GM23338 (cell line): ENCODE measurements at regions not wholly inside any gene's neighbourhood (a gene's known extent, or its start where the extent isn't known, plus 50 kb on each side); places are given as distances from the start of the nearest gene placed in this dataset.

Experiments
- ATAC-seq: fragments of 200-7000 bp; cut with Tn5 transposase; 3 replicates; pipeline ENCODE4 v1.9.1; 2020
- DNase-seq: peaks from one replicate; pipeline ENCODE4 v3.0.0-alpha.2; 2015; ENCODE audit warnings: low spot score
- H2AFZ ChIP-seq: fragments of 200-600 bp; sonication (generic); 2 replicates; pipeline ENCODE4 v1.8.0; 2016; ENCODE audit warnings: antibody characterized with exemption, mild to moderate bottlenecking, moderate library complexity
- H3F3A ChIP-seq: fragments of 200-600 bp; sonication (generic); replicated peaks from 2 replicates; pipeline ENCODE4 v1.8.0; 2017; ENCODE audit warnings: antibody characterized with exemption, mixed run types, low read depth
- H3K27ac ChIP-seq: fragments of 200-600 bp; sonication (generic); 2 replicates; pipeline ENCODE4 v1.6.1; 2016; ENCODE audit warnings: low read depth
- H3K27me3 ChIP-seq: fragments of 200-600 bp; sonication (generic); 2 replicates; pipeline ENCODE4 v1.8.0; 2016; ENCODE audit warnings: mild to moderate bottlenecking, mixed run types, moderate library complexity; ENCODE audit not compliant: insufficient read depth
- H3K36me3 ChIP-seq: fragments of 200-600 bp; sonication (generic); 2 replicates; pipeline ENCODE4 v1.8.0; 2016; ENCODE audit warnings: mild to moderate bottlenecking; ENCODE audit not compliant: insufficient read depth
- H3K4me1 ChIP-seq: fragments of 200-600 bp; sonication (generic); 2 replicates; pipeline ENCODE4 v1.8.0; 2016; ENCODE audit warnings: mild to moderate bottlenecking, moderate library complexity; ENCODE audit not compliant: insufficient read depth
- H3K4me2 ChIP-seq: fragments of 200-600 bp; sonication (generic); 2 replicates; pipeline ENCODE4 v1.7.1; 2017; ENCODE audit warnings: mixed run types
- H3K4me3 ChIP-seq: fragments of 200-600 bp; sonication (generic); 2 replicates; pipeline ENCODE4 v1.6.1; 2016; ENCODE audit warnings: mixed run types
- H3K79me2 ChIP-seq: fragments of 200-600 bp; sonication (generic); replicated peaks from 2 replicates; pipeline ENCODE4 v1.8.0; 2017; ENCODE audit warnings: mild to moderate bottlenecking; ENCODE audit not compliant: insufficient read depth
- H3K9me2 ChIP-seq: fragments of 200-600 bp; sonication (generic); 2 replicates; pipeline ENCODE4 v1.8.0; 2017; ENCODE audit not compliant: insufficient read depth
- H4K20me1 ChIP-seq: fragments of 200-600 bp; sonication (generic); replicated peaks from 2 replicates; pipeline ENCODE4 v1.8.0; 2017; ENCODE audit warnings: mild to moderate bottlenecking; ENCODE audit not compliant: insufficient read depth
- H3K27ac Mint-ChIP-seq: 2 replicates; pipeline ENCODE4 v1.8.0; 2020; ENCODE audit warnings: inconsistent platforms, mild to moderate bottlenecking, moderate library complexity, mixed read lengths
- H3K27me3 Mint-ChIP-seq: 3 replicates; pipeline ENCODE4 v1.8.0; 2022; ENCODE audit warnings: low read depth, mild to moderate bottlenecking, moderate library complexity, mixed read lengths, inconsistent platforms; ENCODE audit not compliant: insufficient read depth, poor library complexity
- H3K36me3 Mint-ChIP-seq: 3 replicates; pipeline ENCODE4 v1.8.0; 2021; ENCODE audit warnings: low read depth, mild to moderate bottlenecking, inconsistent platforms, moderate library complexity, mixed read lengths
- H3K4me1 Mint-ChIP-seq: 3 replicates; pipeline ENCODE4 v1.8.0; 2020; ENCODE audit warnings: mild to moderate bottlenecking, inconsistent platforms, mixed read lengths
- H3K4me3 Mint-ChIP-seq: 3 replicates; pipeline ENCODE4 v1.8.0; 2021; ENCODE audit warnings: moderate library complexity, mild to moderate bottlenecking, inconsistent platforms, mixed read lengths
- H3K9me3 Mint-ChIP-seq: 3 replicates; pipeline ENCODE4 v1.8.0; 2020; ENCODE audit warnings: moderate library complexity, mild to moderate bottlenecking, inconsistent platforms, mixed read lengths
- CREB1 ChIP-seq: fragments of 250-450 bp; sonication (Bioruptor Pico); IDR thresholded peaks from 2 replicates; pipeline ENCODE4 v1.5.0; 2020; ENCODE audit warnings: low read depth, mild to moderate bottlenecking, moderate library complexity
- ETS1 ChIP-seq: IDR thresholded peaks from 2 replicates; pipeline ENCODE4 v1.6.1; 2016; ENCODE audit warnings: antibody characterized with exemption
- EZH2 ChIP-seq: fragments of 200-600 bp; sonication (generic); IDR thresholded peaks from one replicate; pipeline ENCODE4 v1.8.0; 2017; ENCODE audit warnings: antibody characterized with exemption, mild to moderate bottlenecking, low read depth; ENCODE audit not compliant: unreplicated experiment
- EZH2phosphoT487 ChIP-seq: fragments of 200-600 bp; sonication (generic); IDR thresholded peaks from one replicate; pipeline ENCODE4 v1.8.1; 2018; ENCODE audit warnings: antibody characterized with exemption; ENCODE audit not compliant: unreplicated experiment
- JUNB ChIP-seq: IDR thresholded peaks from one replicate; pipeline ENCODE4 v1.6.1; 2016; ENCODE audit warnings: antibody characterized with exemption; ENCODE audit not compliant: unreplicated experiment
- NANOG ChIP-seq: IDR thresholded peaks from 2 replicates; pipeline ENCODE4 v1.6.1; 2016; ENCODE audit warnings: antibody characterized with exemption, borderline replicate concordance
- POLR2AphosphoS5 ChIP-seq: IDR thresholded peaks from 2 replicates; pipeline ENCODE4 v1.6.1; 2016; ENCODE audit warnings: antibody characterized with exemption, low read depth
- STAT1 ChIP-seq: IDR thresholded peaks from one replicate; pipeline ENCODE4 v1.6.1; 2016; ENCODE audit warnings: antibody characterized with exemption; ENCODE audit not compliant: unreplicated experiment
- ZNF114 ChIP-seq: fragments of 250-450 bp; sonication (Bioruptor Pico); IDR thresholded peaks from 2 replicates; pipeline ENCODE4 v1.5.0; 2020; ENCODE audit warnings: mild to moderate bottlenecking, moderate library complexity
- ZNF331 ChIP-seq: fragments of 250-450 bp; sonication (Bioruptor Pico); IDR thresholded peaks from 2 replicates; pipeline ENCODE4 v1.5.0; 2020; ENCODE audit warnings: low read depth, mild to moderate bottlenecking, moderate library complexity
- TF ChIP-seq, protein P1 (sequence below): fragments of 250-450 bp; sonication (Bioruptor Pico); IDR thresholded peaks from 2 replicates; pipeline ENCODE4 v1.5.0; 2020; ENCODE audit warnings: mild to moderate bottlenecking, moderate library complexity
- TF ChIP-seq, protein P2 (sequence below), 2 experiments: fragments of 200-600 bp in 1 of 2; sonication (generic) in 1 of 2; conservative IDR thresholded peaks; 2 replicates each; pipeline versions ENCODE4 v1.5.1 to v1.6.1; 2016 to 2017; ENCODE audit warnings: antibody characterized with exemption in 2 of 2, low read depth in 2 of 2, mild to moderate bottlenecking in 2 of 2, moderate library complexity in 1 of 2

GRCh38 chr15:53108319-53108718 lies 318.2 kb upstream of the ONECUT1 start:
- H3K27ac ChIP-seq: no peak overlapping the region
- no peaks in the 10 kb centered on the region for H3K9me2 ChIP-seq
- Mint-ChIP-seq H3K9me3 (no peaks in the 10 kb centered on the region), H3K27ac (no peak overlapping the region), H3K36me3 (no peaks in the 10 kb centered on the region), H3K4me3 (no peak overlapping the region), H3K27me3 (peaks cover 2% of the 10 kb centered on the region), H3K4me1 (peaks cover 20% of the 10 kb centered on the region)
- no peaks in the 10 kb centered on the region for H3K79me2 ChIP-seq
- no peak overlapping the region for H2AFZ ChIP-seq
- H3K4me1 ChIP-seq: no peaks in the 10 kb centered on the region
- H3K27me3 ChIP-seq: no peaks in the 10 kb centered on the region
- H3K4me3 ChIP-seq: no peak overlapping the region
- DNase-seq (no peak), ATAC-seq (no peak)
- H3K36me3 ChIP-seq: no peaks in the 10 kb centered on the region
- H3K4me2 ChIP-seq: no peak overlapping the region
- no peaks in the 10 kb centered on the region for H3F3A ChIP-seq
- TF ChIP-seq EZH2: no peak
- TF ChIP-seq CREB1 (CRISPR knock-in tag): no peak
- no peak for TF ChIP-seq POLR2AphosphoS5
- no peak for TF ChIP-seq ZNF331 (CRISPR knock-in tag)
- TF ChIP-seq ZNF114 (CRISPR knock-in tag): no peak
- no peaks in the 10 kb centered on the region for H4K20me1 ChIP-seq

GRCh38 chr15:53107855-53108254 lies 317.7 kb upstream of the ONECUT1 start:
- H3K4me1 Mint-ChIP-seq: peaks cover 20% of the 10 kb centered on the region
- Histone ChIP-seq H2AFZ (no peak overlapping the region), H3K4me2 (no peak overlapping the region), H3F3A (no peaks in the 10 kb centered on the region), H3K4me1 (no peaks in the 10 kb centered on the region), H3K9me2 (no peaks in the 10 kb centered on the region), H3K4me3 (no peak overlapping the region), H3K27me3 (no peaks in the 10 kb centered on the region), H4K20me1 (no peaks in the 10 kb centered on the region), H3K79me2 (no peaks in the 10 kb centered on the region), H3K36me3 (no peaks in the 10 kb centered on the region), H3K27ac (no peak overlapping the region)
- H3K27ac Mint-ChIP-seq: no peak overlapping the region
- no peak overlapping the region for H3K4me3 Mint-ChIP-seq
- no peak for DNase-seq
- H3K36me3 Mint-ChIP-seq: no peaks in the 10 kb centered on the region
- no peaks in the 10 kb centered on the region for H3K27me3 Mint-ChIP-seq
- H3K9me3 Mint-ChIP-seq: no peaks in the 10 kb centered on the region
- no peak for ATAC-seq
- TF ChIP-seq POLR2AphosphoS5: no peak
- TF ChIP-seq CREB1 (CRISPR knock-in tag): no peak
- no peak for TF ChIP-seq ZNF114 (CRISPR knock-in tag)
- no peak for TF ChIP-seq JUNB
- TF ChIP-seq EZH2phosphoT487: no peak
- TF ChIP-seq, protein P1, sequence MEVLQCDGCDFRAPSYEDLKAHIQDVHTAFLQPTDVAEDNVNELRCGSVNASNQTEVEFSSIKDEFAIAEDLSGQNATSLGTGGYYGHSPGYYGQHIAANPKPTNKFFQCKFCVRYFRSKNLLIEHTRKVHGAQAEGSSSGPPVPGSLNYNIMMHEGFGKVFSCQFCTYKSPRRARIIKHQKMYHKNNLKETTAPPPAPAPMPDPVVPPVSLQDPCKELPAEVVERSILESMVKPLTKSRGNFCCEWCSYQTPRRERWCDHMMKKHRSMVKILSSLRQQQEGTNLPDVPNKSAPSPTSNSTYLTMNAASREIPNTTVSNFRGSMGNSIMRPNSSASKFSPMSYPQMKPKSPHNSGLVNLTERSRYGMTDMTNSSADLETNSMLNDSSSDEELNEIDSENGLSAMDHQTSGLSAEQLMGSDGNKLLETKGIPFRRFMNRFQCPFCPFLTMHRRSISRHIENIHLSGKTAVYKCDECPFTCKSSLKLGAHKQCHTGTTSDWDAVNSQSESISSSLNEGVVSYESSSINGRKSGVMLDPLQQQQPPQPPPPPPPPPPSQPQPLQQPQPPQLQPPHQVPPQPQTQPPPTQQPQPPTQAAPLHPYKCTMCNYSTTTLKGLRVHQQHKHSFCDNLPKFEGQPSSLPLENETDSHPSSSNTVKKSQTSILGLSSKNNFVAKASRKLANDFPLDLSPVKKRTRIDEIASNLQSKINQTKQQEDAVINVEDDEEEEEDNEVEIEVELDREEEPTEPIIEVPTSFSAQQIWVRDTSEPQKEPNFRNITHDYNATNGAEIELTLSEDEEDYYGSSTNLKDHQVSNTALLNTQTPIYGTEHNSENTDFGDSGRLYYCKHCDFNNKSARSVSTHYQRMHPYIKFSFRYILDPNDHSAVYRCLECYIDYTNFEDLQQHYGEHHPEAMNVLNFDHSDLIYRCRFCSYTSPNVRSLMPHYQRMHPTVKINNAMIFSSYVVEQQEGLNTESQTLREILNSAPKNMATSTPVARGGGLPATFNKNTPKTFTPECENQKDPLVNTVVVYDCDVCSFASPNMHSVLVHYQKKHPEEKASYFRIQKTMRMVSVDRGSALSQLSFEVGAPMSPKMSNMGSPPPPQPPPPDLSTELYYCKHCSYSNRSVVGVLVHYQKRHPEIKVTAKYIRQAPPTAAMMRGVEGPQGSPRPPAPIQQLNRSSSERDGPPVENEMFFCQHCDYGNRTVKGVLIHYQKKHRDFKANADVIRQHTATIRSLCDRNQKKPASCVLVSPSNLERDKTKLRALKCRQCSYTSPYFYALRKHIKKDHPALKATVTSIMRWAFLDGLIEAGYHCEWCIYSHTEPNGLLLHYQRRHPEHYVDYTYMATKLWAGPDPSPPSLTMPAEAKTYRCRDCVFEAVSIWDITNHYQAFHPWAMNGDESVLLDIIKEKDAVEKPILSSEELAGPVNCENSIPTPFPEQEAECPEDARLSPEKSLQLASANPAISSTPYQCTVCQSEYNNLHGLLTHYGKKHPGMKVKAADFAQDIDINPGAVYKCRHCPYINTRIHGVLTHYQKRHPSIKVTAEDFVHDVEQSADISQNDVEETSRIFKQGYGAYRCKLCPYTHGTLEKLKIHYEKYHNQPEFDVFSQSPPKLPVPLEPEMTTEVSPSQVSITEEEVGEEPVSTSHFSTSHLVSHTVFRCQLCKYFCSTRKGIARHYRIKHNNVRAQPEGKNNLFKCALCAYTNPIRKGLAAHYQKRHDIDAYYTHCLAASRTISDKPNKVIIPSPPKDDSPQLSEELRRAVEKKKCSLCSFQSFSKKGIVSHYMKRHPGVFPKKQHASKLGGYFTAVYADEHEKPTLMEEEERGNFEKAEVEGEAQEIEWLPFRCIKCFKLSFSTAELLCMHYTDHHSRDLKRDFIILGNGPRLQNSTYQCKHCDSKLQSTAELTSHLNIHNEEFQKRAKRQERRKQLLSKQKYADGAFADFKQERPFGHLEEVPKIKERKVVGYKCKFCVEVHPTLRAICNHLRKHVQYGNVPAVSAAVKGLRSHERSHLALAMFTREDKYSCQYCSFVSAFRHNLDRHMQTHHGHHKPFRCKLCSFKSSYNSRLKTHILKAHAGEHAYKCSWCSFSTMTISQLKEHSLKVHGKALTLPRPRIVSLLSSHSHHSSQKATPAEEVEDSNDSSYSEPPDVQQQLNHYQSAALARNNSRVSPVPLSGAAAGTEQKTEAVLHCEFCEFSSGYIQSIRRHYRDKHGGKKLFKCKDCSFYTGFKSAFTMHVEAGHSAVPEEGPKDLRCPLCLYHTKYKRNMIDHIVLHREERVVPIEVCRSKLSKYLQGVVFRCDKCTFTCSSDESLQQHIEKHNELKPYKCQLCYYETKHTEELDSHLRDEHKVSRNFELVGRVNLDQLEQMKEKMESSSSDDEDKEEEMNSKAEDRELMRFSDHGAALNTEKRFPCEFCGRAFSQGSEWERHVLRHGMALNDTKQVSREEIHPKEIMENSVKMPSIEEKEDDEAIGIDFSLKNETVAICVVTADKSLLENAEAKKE (CRISPR knock-in tag): no peak
- TF ChIP-seq STAT1: no peak
- TF ChIP-seq, protein P2, sequence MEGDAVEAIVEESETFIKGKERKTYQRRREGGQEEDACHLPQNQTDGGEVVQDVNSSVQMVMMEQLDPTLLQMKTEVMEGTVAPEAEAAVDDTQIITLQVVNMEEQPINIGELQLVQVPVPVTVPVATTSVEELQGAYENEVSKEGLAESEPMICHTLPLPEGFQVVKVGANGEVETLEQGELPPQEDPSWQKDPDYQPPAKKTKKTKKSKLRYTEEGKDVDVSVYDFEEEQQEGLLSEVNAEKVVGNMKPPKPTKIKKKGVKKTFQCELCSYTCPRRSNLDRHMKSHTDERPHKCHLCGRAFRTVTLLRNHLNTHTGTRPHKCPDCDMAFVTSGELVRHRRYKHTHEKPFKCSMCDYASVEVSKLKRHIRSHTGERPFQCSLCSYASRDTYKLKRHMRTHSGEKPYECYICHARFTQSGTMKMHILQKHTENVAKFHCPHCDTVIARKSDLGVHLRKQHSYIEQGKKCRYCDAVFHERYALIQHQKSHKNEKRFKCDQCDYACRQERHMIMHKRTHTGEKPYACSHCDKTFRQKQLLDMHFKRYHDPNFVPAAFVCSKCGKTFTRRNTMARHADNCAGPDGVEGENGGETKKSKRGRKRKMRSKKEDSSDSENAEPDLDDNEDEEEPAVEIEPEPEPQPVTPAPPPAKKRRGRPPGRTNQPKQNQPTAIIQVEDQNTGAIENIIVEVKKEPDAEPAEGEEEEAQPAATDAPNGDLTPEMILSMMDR (conservative IDR thresholded peaks at IDR 0.05; ENCODE audit: low read depth in 2 of 2): no peak
- TF ChIP-seq NANOG: no peak
- no peak for TF ChIP-seq ZNF331 (CRISPR knock-in tag)
- no peak for TF ChIP-seq ETS1
- TF ChIP-seq EZH2: no peak
